Activated CD4-positive, alpha-beta T cell treated with anti-CD3 and anti-CD28 coated beads, Interleukin-2, amount 50 U/mL, for 24 hours (primary cell): ENCODE measurements at regions not wholly inside any gene's neighbourhood (a gene's known extent, or its start where the extent isn't known, plus 50 kb on each side); places are given as distances from the start of the nearest gene placed in this dataset.
"Not testable (repeated sequence)": the region's sequence is repeated elsewhere in the genome, so short reads cannot be mapped to it uniquely, and the experiment has no call there.

Experiments used
- DNase-seq, 2 donors: peaks; one replicate each; pipeline ENCODE4 v3.0.0-alpha.2; 2020; ENCODE audit warnings: low read depth in 1 of 2, low spot score in 1 of 2

DNA sequence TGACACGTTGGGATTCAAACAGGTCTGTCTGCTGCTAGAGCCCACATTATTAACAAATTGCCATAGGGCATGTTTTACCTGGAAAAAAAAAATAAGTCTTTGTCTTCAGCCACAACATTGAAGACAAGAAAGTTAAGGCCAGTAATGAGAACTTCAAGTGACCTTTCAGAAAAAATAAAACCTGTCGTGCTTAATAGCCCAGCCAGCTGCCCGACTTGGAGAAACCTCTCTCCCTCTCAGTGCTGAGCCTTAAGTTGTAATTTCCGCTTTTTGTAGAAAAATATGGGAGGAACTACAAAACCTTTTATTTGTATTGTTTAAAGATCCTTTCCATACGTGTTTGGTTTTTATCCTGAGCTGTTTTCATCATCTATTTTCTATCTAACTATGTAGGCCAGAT is 454.3 kb upstream of the SLITRK6 start:
- not testable (repeated sequence) for DNase-seq

GRCh38 chr13:86255820-86256219 is 456.6 kb upstream of the SLITRK6 start:
- DNase-seq = not testable (repeated sequence)

DNA sequence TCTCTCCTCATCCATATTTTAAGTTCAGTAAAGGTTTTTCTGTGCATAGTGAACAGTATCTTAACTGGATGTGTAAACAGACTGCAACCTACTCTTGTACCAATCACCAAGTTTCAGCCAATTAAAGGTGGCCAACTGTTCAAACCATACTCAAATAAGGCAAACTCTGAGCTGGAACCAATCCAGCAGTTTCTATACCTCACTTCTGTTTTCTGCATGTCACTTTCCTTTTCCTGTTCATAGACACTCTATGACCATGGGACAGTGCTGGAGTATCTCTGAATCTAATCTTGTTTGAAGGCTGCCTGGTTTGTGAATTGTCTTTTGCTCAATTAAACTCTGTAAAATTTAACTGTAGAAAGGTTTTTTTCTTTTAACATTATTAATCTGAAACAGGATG is 470.3 kb upstream of the SLITRK6 start:
- no peak for DNase-seq

DNA sequence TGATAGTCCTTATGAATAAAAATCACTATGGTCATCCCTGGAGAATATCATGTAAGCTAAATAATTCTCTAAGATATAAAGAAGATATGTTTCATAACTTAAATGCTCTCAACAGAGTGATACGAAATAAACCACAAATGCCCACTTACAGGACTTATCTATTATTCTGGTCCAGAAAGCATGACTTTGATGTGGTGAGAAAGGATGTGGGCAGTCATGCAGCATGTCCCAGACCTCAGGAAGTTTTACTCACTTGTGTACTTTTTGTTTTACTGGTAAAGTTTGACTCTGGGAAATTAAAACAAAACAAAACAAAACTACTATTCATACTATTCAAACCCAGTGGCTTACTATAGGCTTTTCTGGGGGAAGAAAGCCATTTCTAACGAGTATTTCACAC is 483.2 kb upstream of the SLITRK6 start:
- no peak for DNase-seq

GRCh38 chr13:86283031-86283430 is 483.8 kb upstream of the SLITRK6 start:
- DNase-seq = no peak

DNA sequence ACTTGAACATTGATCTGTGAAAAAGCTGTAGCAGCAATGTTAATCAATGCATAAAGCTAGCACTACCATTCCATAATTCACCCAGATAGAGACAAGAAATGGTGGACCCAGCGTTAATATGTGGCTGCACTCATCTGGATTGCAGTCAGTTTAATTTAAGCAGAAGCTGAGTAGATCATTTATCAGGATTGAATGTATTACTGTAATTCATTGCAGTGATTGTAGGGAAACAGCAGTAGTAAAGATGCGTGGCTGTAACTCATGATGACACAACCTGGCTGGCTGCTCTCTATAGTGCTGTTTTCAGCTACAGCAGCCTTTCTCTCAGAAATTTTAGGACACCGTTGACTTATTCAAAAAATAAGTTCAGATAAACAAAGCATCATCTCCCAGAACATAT is 499.5 kb upstream of the SLITRK6 start:
- no peak for DNase-seq

- no peak for DNase-seq
These were observed 499.9 kb upstream of the SLITRK6 start for GRCh38 chr13:86299128-86299527.

DNA sequence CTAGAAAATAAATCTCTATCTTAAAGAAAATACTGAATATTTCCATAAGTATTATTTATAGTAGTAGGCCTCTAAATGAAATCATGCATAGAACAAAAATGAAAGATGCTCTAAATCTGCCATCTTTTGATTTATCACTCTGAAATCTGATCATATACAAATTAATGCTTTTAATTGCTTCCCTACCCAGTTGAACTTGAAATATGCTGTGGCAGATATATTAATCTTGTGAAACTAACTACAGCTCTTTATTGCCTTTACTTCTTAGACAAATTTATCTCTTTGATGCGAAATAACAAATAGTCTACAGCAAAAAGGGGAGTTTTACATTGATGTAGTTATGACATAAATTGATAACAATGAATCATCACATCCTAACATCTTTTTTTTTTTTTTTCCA is 510.7 kb upstream of the SLITRK6 start:
- DNase-seq = no peak

GRCh38 chr13:86313421-86313820 is 514.2 kb upstream of the SLITRK6 start:
- no peak for DNase-seq

- no peak for DNase-seq
These were observed 519.2 kb upstream of the SLITRK6 start for GRCh38 chr13:86318450-86318849.

DNA sequence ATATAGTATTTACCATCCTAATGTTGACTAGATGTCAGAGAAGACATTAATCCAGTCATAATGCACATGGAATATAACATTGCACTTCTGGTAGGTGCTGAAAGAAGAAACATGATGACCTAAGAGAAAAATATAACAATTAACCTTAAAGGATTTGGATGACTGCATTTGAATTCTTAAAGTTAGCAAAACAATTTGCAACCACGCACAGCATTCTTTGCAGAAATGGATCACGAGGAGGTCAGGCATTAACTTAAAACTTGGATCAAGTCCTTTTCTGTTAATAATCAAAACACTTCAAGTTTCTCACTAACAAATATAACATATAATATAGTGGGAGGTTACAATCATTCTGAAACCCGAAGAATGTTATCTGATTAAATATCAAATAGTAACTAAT is 525.0 kb upstream of the SLITRK6 start:
- DNase-seq = no peak

GRCh38 chr13:86355301-86355700 is 556.1 kb upstream of the SLITRK6 start:
- DNase-seq = no peak

- DNase-seq = no peak
These were observed 557.9 kb upstream of the SLITRK6 start for GRCh38 chr13:86357106-86357505.

DNA sequence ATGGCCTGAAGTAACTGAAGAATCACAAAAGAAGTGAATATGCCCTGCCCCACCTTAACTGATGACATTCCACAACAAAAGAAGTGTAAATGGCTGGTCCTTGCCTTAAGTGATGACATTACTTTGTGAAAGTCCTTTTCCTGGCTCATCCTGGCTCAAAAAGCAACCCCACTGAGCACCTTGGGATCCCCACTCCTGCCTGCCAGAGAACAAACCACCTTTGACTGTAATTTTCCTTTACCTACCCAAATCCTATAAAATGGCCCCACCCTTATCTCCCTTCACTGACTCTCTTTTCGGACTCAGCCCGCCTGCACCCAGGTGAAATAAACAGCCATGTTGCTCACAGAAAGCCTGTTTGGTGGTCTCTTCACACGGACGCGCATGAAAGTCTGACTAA is 564.5 kb upstream of the SLITRK6 start:
- not testable (repeated sequence) for DNase-seq

- DNase-seq = no peak
These were observed 569.7 kb upstream of the SLITRK6 start for GRCh38 chr13:86368924-86369323.

GRCh38 chr13:86377451-86377850 is 578.2 kb upstream of the SLITRK6 start:
- DNase-seq = no peak

- DNase-seq = no peak
These were observed 579.4 kb upstream of the SLITRK6 start for GRCh38 chr13:86378628-86379027.

GRCh38 chr13:86383151-86383550 is 583.9 kb upstream of the SLITRK6 start:
- DNase-seq = no peak

DNA sequence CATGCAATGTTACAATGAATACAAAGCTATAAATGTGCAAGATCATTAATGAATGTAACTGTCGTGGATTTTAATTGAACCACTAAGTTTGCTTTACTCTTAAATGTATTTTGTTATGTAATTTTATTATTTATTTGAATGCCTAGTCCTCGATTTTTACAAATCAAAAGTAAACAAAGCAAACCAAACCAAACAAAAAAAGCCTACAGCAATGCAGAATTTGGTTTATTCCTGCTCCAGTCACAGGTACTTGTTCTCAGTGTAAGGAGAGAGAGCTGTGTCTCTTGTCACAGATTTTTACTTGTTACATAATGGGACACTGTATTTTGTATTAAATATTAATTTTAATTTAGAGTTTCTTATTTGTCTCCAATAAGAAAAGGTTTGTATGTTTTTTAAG is 584.3 kb upstream of the SLITRK6 start:
- DNase-seq = no peak

DNA sequence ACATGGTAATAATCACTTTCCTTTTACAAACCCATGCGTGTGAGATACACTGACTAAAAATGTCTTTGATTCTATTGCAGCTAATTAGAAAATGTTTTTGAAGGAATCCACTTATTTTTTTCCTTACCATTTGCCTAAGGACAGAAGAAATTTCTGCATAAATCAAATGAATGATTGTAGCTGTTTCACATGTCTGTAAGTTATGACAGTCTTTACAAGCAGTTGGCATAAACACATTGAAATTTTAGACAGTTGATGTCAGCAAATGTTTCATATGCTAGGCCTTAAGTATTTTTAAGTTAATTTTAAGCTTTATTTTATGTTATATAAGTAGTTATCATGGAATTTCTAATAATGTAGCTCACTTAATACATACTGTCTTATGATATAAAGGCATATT is 598.4 kb upstream of the SLITRK6 start:
- DNase-seq = no peak

GRCh38 chr13:86399572-86399971 is 600.4 kb upstream of the SLITRK6 start:
- DNase-seq = no peak

DNA sequence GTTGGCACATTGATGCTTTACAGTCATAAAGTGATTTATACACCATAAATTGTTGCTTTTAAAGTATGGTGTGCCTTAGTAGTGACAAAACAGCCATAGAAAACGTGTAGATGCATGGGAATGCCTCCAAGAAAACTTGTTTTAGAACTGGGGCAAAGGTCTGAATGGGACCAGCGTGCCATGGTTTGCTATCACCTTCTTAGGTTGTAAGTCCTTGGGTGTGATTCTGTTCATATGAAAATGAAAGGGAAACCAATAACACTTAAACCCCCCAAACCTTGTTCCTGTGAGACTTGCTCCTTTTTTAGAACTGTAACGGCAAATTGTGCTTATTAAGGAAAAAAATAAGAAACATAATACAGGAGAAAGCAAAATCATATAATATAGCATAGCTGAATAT is 603.3 kb upstream of the SLITRK6 start:
- no peak for DNase-seq

DNA sequence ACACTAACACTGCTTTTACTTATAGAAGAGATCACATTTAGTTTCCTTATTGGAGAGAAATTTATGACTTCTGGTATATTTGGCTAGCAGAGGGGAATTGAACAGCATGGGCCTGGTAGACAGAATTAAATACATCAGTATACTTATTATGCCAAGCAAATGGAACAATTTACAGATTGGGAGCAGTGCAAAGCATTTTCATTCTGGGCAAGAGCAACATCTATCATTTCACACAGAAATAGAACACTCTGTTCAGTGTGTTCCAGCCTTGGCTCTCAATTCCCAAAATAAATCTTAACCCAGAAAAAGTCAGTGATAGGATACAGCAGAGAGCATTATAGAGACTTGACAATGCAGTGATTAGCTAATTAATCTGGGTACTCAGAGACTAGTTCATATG is 604.0 kb upstream of the SLITRK6 start:
- no peak for DNase-seq
